OCI-LY3 (cell line): ENCODE measurements at regions not wholly inside any gene's neighbourhood (a gene's known extent, or its start where the extent isn't known, plus 50 kb on each side); places are given as distances from the start of the nearest gene placed in this dataset.

Experiments
- H2AFZ ChIP-seq: fragments of 200-600, 300-600 bp; shearing (Covaris generic); 2 replicates; pipeline ENCODE4 v1.6.0; 2014; ENCODE audit warnings: antibody characterized with exemption, low read depth, low read length
- H3K27ac ChIP-seq: fragments of 200-600, 300-600 bp; sonication (generic); 2 replicates; pipeline ENCODE4 v1.5.1; 2014; ENCODE audit warnings: mild to moderate bottlenecking, low read length, moderate library complexity, mixed read lengths
- H3K27me3 ChIP-seq: fragments of 200-600, 300-600 bp; sonication (generic); 2 replicates; pipeline ENCODE4 v1.6.1; 2014; ENCODE audit warnings: low read depth, low read length, mixed read lengths
- H3K36me3 ChIP-seq: fragments of 200-600, 300-600 bp; sonication (generic); replicated peaks from 2 replicates; pipeline ENCODE3; 2014; ENCODE audit warnings: low read depth, low read length, mixed read lengths
- H3K4me1 ChIP-seq: fragments of 300-600, 200-600 bp; sonication (generic); 2 replicates; pipeline ENCODE4 v1.6.1; 2014; ENCODE audit warnings: low read length, mixed read lengths
- H3K4me2 ChIP-seq: fragments of 200-600, 300-600 bp; sonication (generic); 2 replicates; pipeline ENCODE4 v1.6.1; 2014; ENCODE audit warnings: low read length, mixed read lengths
- H3K4me3 ChIP-seq: fragments of 300-600, 200-600 bp; sonication (generic); 2 replicates; pipeline ENCODE4 v1.5.1; 2014; ENCODE audit warnings: antibody characterized with exemption, mild to moderate bottlenecking, low read length, moderate library complexity
- H3K79me2 ChIP-seq: fragments of 300-600, 200-600 bp; shearing (Covaris generic); 2 replicates; pipeline ENCODE4 v1.6.1; 2014; ENCODE audit warnings: mild to moderate bottlenecking, low read length, mixed read lengths
- H3K9ac ChIP-seq: fragments of 300-600, 200-600 bp; shearing (Covaris generic); 2 replicates; pipeline ENCODE4 v1.6.0; 2014; ENCODE audit warnings: mild to moderate bottlenecking, low read length, moderate library complexity
- H3K9me3 ChIP-seq: fragments of 200-600, 300-600 bp; shearing (Covaris generic); 2 replicates; pipeline ENCODE4 v1.6.1; 2014; ENCODE audit warnings: low read length, mixed read lengths; ENCODE audit not compliant: insufficient read depth
- H4K20me1 ChIP-seq: fragments of 200-600, 300-600 bp; sonication (generic); 2 replicates; pipeline ENCODE4 v1.6.1; 2016; ENCODE audit warnings: low read length, mixed read lengths; ENCODE audit not compliant: insufficient read depth
- EZH2phosphoT487 ChIP-seq: fragments of 200-600 bp; shearing (Covaris generic); IDR thresholded peaks from 2 replicates; pipeline ENCODE4 v1.6.1; 2018; ENCODE audit warnings: antibody characterized with exemption, mixed run types, low read depth
- TF ChIP-seq, protein P1 (sequence below): fragments of 200-600, 300-600 bp; sonication (generic); IDR thresholded peaks from 2 replicates; pipeline ENCODE4 v1.5.1; 2014; ENCODE audit warnings: antibody characterized with exemption, low read length, low read depth

- Histone ChIP-seq H3K36me3 (no peaks in the 10 kb centered on the region), H3K4me1 (no peaks in the 10 kb centered on the region), H4K20me1 (no peaks in the 10 kb centered on the region), H3K27me3 (no peaks in the 10 kb centered on the region), H3K27ac (no peak overlapping the region), H2AFZ (no peak overlapping the region), H3K4me3 (no peak overlapping the region), H3K79me2 (no peaks in the 10 kb centered on the region), H3K9ac (no peak overlapping the region), H3K9me3 (no peaks in the 10 kb centered on the region), H3K4me2 (no peak overlapping the region)
- TF ChIP-seq, protein P1, sequence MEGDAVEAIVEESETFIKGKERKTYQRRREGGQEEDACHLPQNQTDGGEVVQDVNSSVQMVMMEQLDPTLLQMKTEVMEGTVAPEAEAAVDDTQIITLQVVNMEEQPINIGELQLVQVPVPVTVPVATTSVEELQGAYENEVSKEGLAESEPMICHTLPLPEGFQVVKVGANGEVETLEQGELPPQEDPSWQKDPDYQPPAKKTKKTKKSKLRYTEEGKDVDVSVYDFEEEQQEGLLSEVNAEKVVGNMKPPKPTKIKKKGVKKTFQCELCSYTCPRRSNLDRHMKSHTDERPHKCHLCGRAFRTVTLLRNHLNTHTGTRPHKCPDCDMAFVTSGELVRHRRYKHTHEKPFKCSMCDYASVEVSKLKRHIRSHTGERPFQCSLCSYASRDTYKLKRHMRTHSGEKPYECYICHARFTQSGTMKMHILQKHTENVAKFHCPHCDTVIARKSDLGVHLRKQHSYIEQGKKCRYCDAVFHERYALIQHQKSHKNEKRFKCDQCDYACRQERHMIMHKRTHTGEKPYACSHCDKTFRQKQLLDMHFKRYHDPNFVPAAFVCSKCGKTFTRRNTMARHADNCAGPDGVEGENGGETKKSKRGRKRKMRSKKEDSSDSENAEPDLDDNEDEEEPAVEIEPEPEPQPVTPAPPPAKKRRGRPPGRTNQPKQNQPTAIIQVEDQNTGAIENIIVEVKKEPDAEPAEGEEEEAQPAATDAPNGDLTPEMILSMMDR: no peak
- TF ChIP-seq EZH2phosphoT487: no peak
Observed at GRCh38 chr22:47884775-47885174, 1122.3 kb downstream of the TBC1D22A start.

DNA sequence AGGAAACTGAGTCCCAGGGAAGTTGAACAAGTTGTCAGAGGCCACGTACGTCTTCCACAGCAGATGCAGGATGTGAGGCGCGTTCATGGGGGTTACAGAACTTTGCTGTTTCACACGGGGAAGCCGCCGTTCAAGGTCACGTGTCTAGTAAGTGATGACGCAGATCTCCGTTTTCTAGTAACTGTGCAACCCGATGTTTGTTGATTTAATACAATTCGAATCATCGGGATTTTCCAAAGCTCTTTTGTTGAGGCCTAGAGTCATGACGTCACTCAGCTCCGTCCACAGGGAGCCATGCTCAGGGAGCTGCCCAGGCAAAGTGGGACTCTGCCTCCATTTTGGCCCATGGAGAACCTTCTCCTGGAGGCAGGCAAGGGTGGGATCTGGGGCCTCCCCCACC lies 1121.8 kb downstream of the TBC1D22A start:
- Histone ChIP-seq H4K20me1 (no peaks in the 10 kb centered on the region), H3K4me1 (no peaks in the 10 kb centered on the region), H3K79me2 (no peaks in the 10 kb centered on the region), H3K27ac (no peak overlapping the region), H3K4me2 (no peak overlapping the region), H3K4me3 (no peak overlapping the region), H2AFZ (no peak overlapping the region), H3K36me3 (no peaks in the 10 kb centered on the region), H3K9me3 (no peaks in the 10 kb centered on the region), H3K9ac (no peak overlapping the region), H3K27me3 (no peaks in the 10 kb centered on the region)
- TF ChIP-seq EZH2phosphoT487: no peak
- TF ChIP-seq, protein P1: no peak

GRCh38 chr22:47883757-47884156 lies 1121.3 kb downstream of the TBC1D22A start:
- H3K36me3 ChIP-seq: no peaks in the 10 kb centered on the region
- no peak overlapping the region for H3K4me3 ChIP-seq
- TF ChIP-seq, protein P1: no peak
- TF ChIP-seq EZH2phosphoT487: no peak
- H3K79me2 ChIP-seq: no peaks in the 10 kb centered on the region
- H3K9ac ChIP-seq: no peak overlapping the region
- no peaks in the 10 kb centered on the region for H3K9me3 ChIP-seq
- H3K4me2 ChIP-seq: no peak overlapping the region
- H3K27ac ChIP-seq: no peak overlapping the region
- H3K4me1 ChIP-seq: no peaks in the 10 kb centered on the region
- no peaks in the 10 kb centered on the region for H3K27me3 ChIP-seq
- H4K20me1 ChIP-seq: no peaks in the 10 kb centered on the region
- H2AFZ ChIP-seq: no peak overlapping the region

DNA sequence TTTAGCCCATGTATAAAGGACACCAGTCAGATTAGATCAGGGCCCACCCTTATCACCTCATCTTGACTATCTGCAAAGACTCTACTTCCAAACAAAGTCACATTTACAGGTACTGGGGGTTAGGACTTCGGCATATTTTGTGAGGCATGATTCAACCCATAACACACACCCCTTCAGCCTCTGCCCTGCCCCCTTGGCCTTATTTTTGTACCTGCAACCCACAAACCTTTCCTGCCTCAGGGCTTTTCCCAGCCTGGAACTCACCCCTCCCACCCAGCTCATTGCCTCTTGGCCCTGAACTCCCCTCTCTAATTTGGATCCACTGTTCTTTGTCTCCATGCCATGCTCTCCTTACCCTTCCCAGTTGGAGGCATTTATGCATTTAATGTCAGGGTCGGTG lies 1116.9 kb downstream of the TBC1D22A start:
- H3K4me1 ChIP-seq: no peaks in the 10 kb centered on the region
- H4K20me1 ChIP-seq: no peaks in the 10 kb centered on the region
- no peak overlapping the region for H3K27ac ChIP-seq
- H3K4me3 ChIP-seq: no peak overlapping the region
- H3K36me3 ChIP-seq: no peaks in the 10 kb centered on the region
- H3K4me2 ChIP-seq: no peak overlapping the region
- H3K27me3 ChIP-seq: no peaks in the 10 kb centered on the region
- TF ChIP-seq, protein P1: no peak
- TF ChIP-seq EZH2phosphoT487: no peak
- H3K9me3 ChIP-seq: no peaks in the 10 kb centered on the region
- no peaks in the 10 kb centered on the region for H3K79me2 ChIP-seq
- no peak overlapping the region for H3K9ac ChIP-seq
- no peak overlapping the region for H2AFZ ChIP-seq
